Germinal center (tissue), 1 donor: ENCODE measurements at regions not wholly inside any gene's neighbourhood (a gene's known extent, or its start where the extent isn't known, plus 50 kb on each side); places are given as distances from the start of the nearest gene placed in this dataset.
"Not testable (repeated sequence)": the region's sequence is repeated elsewhere in the genome, so short reads cannot be mapped to it uniquely, and the experiment has no call there.

Experiments
- DNase-seq: peaks from one replicate; pipeline ENCODE4 v3.0.0; 2012; ENCODE audit warnings: mixed read lengths, low spot score

GRCh38 chr2:58721912-58722591, 480.9 kb upstream of the FANCL start:
- DNase-seq: no peak

- no peak for DNase-seq
These were observed 479.9 kb upstream of the FANCL start for GRCh38 chr2:58720770-58721697.

GRCh38 chr2:58720033-58720769, 479.1 kb upstream of the FANCL start:
- no peak for DNase-seq

DNA sequence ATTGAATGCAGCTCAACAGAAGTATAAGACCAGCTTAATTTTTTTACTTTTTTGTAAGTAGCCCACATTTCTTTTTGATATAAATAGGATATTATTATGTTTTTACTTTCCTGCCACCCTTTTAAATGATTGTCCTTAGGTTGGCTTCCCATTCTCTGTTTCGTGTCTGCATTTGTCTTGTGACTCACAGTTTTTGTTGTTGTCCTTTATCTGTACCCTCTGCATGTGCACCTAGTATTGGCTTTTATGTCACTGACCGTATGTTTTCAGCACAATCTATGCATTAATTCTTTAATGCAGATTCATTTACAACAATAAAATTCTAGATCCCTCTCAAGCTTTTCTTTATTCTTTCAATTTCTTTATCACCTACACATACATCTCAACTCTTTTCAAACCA, 474.2 kb upstream of the FANCL start:
- DNase-seq: no peak

- no peak for DNase-seq
These were observed 473.1 kb upstream of the FANCL start for GRCh38 chr2:58714238-58714637.

DNA sequence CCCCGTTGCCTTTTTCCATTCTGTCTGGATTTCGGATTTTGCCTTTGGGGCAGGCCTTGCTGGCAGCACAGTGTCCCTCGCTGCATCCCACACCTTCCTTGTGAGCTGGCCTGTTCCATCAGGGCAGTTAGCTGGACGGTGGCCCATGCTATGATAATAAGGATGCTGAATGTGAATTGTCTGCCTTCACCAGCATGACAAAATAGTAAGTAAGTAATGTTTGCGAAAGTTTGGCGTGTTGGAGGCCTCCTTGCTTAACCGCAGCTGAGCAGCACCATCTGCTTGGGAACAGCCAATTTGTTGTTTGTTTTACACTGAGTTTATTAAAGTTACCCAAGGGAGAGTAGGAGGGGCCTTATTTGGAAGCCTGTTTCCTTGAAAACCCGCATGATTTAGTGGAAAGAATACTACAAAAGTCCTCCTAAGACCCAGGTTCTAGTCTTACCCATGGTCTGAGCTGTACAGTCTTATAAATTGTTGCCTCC, 469.7 kb upstream of the FANCL start:
- DNase-seq: no peak

DNA sequence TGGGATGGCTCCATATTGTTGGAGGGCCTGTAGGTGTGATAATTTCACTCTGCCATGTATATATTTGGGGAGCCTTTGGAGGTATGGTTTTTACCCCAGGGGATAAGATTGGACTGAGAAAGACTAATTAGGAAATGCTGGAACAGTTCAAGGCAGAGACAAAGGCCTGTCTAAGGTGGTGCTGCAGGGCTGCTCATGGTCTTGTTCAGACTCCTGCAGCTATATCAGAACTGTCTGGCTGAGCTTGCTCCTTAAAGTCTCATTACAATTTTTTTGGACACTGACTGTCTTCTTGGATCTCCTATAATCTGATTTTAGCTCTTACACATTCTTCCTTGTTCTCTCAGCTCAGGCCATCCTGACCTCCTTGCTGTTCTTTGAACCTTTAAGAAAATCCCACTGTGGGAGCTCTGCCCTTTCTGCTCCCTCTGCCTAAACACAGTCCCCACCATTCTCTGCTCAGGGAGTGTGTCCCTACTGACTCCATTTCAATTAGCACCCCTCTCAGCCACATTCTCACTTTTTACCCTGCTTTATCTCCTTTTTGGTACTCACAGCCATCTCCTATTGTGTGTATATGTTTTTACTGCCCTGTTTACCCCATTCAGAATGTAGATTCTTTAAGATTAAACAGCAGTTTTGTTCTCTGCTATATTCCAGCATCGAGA, 468.7 kb upstream of the FANCL start:
- DNase-seq: no peak

GRCh38 chr2:58709274-58709673, 468.1 kb upstream of the FANCL start:
- DNase-seq: no peak

DNA sequence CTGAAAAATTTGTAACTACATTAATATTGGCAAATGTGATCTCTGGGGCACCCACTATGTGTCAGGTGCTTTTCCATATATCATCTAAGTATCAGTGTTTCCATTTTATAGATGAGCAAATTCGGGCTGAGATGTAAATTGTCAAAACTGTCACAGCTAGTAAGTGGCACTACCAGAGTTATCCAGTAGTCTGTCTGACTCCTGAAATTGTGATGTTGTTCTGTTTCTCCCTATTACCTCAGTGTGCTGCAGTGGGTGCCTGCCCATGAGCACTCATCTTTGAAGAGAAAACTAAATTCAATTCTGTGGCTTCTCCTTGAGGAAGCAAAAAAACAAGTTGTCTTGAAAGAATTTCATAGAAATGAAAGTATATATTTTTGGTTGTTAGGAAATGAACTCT, 467.4 kb upstream of the FANCL start:
- DNase-seq: no peak

GRCh38 chr2:58702302-58702885, 461.3 kb upstream of the FANCL start:
- DNase-seq: no peak

DNA sequence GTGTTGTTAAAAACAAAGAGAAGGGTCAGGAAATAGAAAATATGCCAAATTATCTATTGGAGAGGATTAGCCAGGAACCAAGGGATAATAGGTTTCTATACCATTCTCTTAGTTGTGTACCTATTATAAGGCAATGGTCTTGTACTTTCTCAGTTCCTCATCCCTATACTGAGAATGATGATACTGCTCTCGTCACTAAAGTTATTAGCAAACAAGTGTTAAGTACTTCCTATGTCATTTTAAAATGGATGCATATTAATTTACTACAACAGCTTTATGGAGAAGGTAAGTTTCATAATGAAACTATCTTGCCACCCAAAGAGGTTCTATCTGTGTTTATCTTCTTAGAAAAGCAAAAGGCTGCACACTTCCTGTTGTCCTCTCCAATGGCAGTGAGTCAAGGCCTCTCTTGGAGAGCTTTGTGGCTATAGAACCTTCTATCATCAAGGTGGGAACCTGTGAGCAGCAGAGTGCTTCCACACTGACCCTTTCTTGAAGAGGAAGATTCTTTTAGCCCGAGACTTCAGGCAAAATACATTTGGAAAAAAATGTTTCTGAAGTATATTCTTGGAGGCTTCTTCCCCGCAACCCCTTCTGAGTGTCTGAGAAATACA, 460.7 kb upstream of the FANCL start:
- no peak for DNase-seq

DNA sequence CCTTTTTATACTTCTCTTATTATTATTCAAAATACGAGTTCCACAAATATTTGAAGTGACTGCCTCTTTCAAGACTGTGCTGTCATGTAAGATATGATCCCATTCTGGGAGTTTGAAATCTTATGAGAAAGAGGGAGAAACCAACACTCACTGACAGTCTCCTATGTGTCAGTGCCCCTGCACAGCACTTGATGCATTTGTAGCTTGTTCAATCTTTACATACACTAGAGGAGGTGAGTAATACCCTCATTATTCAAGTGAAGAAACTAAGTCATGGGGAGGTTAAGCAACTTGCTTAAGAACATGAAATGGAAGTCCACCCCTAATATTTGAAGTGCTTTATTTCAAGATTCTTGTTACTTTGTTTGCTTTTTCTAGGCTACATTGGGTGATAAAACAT, 459.5 kb upstream of the FANCL start:
- DNase-seq: no peak

DNA sequence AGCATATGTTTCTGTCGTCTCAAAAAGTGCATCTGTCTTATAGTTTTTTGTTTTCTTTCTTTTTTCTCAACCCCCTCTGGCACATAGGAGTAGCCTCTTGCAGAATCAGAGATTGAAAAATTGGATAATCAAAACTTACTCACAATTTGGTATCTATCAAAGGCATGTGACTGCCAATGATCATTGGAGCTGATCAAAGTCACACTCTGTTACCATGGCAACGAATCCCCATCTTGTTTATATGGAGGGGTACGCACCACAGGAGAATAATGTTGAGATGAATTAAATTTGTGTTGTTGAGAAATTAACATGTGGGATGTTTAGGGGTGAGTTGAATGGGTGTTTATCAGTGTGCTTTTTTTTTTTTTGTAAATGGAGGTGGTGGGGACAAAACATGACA, 458.3 kb upstream of the FANCL start:
- no peak for DNase-seq

GRCh38 chr2:58698620-58699019, 457.5 kb upstream of the FANCL start:
- no peak for DNase-seq

DNA sequence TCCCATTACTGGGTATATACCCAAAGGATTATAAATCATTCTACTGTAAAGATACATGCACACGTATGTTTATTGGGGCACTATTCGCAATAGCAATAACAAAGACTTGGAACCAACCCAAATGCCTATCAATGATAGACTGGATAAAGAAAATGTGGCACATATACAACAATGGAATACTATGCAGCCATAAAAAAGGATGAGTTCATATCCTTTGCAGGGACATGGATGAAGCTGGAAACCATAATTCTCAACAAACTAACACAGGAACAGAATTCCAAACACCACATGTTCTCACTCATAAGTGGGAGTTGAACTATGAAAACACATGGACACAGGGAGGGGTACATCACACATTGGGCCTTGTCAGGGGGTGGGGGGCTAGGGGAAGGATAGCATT, 453.0 kb upstream of the FANCL start:
- DNase-seq: not testable (repeated sequence)

- not testable (repeated sequence) for DNase-seq
These were observed 449.9 kb upstream of the FANCL start for GRCh38 chr2:58691041-58691440.

- DNase-seq: no peak
These were observed 447.7 kb upstream of the FANCL start for GRCh38 chr2:58688813-58689212.

- DNase-seq: peak; percentile 2
These were observed 445.7 kb upstream of the FANCL start for GRCh38 chr2:58686776-58687175.

DNA sequence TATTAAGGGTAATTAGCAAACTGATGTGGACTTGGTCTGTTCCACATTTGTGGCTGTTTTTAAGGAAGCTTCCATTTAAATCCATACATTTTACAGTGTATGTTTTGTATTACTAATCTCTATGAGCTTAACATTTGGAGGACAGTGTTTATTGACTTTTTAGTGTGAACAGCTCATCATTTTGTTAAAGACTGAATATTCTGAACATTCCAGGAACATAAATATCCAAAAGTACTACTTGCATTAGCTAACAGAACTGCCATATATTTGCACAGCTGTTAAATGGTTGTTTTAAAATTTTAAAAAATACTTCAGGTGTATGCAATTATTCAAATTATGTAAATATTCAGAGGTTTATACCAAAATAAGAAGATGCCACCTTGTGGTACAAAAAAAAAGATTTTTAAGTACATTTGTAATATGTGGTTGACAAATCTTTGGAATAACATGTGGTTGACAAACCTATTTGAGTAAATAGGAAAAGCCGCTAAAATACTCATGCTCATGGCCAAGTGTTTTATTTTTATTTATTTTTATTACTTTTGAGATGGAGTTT, 439.7 kb upstream of the FANCL start:
- DNase-seq: no peak

DNA sequence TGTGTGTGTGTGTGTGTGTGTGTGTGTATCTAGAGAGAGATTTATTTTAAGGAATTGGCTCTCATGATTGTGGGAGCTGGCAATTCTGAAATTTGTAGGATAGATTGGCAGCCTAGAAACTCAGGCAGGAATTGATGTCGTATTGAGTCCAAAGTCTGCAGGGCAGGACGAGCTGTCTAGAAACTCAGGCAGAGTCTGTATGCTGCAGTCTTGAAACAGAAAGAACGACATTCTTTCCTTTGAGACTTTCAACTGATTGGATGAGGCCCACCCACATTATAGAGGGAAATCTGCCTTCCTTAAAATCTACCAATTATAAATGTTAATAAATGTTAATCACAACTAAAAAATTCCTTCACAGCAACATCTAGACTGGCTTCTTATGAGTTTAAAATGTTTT, 436.6 kb upstream of the FANCL start:
- DNase-seq: no peak

DNA sequence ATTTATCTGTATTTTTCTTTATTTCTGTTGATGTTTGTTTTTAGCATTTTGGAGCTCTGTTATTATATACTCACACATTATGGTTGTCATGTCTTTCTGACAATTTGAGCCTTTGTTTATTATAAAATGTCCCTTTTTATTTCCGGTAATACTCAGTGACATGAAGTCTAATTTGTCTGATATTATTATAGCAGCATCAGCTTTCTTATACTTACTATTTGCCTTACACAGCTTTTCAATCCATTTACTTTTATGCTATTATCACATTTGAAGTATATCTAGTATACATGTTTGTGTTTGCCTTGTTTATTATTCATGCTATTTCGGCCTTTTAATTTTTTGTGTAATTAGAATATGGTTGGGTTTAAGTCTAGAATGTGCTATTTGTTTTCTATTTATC, 430.6 kb upstream of the FANCL start:
- DNase-seq: no peak
